ENCODE measurements at regions not wholly inside any gene's neighbourhood (a gene's known extent, or its start where the extent isn't known, plus 50 kb on each side); places are given as distances from the start of the nearest gene placed in this dataset.

- TF ChIP-seq, protein P1, sequence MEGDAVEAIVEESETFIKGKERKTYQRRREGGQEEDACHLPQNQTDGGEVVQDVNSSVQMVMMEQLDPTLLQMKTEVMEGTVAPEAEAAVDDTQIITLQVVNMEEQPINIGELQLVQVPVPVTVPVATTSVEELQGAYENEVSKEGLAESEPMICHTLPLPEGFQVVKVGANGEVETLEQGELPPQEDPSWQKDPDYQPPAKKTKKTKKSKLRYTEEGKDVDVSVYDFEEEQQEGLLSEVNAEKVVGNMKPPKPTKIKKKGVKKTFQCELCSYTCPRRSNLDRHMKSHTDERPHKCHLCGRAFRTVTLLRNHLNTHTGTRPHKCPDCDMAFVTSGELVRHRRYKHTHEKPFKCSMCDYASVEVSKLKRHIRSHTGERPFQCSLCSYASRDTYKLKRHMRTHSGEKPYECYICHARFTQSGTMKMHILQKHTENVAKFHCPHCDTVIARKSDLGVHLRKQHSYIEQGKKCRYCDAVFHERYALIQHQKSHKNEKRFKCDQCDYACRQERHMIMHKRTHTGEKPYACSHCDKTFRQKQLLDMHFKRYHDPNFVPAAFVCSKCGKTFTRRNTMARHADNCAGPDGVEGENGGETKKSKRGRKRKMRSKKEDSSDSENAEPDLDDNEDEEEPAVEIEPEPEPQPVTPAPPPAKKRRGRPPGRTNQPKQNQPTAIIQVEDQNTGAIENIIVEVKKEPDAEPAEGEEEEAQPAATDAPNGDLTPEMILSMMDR (IDR thresholded peaks at IDR 0.05), result no peak
- no peak for TF ChIP-seq POLR2A (IDR thresholded peaks at IDR 0.05)
Observed at GRCh38 chr16:80210787-80211186, 330.0 kb upstream of the DYNLRB2 start.
